ENCODE measurements at regions not wholly inside any gene's neighbourhood (a gene's known extent, or its start where the extent isn't known, plus 50 kb on each side); places are given as distances from the start of the nearest gene placed in this dataset.
"Not testable (repeated sequence)": the region's sequence is repeated elsewhere in the genome, so short reads cannot be mapped to it uniquely, and the experiment has no call there.

DNA sequence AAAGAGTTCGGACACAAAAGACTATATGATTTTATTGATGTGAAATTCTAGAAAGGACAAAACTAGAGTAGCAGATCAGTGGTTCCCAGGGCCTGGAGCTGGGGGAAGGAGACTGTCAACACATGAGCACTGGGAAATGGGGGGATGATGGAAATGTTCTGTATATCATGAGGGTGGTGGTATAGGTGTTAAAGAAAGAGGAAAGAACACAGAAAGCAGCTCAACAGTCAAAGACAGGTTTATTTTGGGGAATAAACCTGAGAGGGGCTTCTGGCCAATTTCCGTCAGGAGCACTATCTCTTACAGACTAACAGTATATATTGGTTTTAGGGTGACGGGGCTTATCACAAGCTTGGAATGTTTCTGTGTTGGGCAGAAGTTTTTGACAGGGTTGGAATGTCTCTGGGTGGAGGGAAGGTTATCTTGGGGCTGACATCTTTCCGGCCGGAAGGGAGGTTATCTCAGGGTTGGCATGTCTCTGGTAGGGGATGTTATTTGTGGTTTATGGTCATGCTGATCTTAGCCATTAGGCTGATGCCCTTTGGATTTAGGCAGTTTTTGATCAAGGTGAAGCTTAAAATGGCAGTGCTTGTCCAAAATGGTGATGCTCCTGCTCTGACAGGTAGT lies 254.6 kb upstream of the NRP1 start:
- H3K4me3 ChIP-seq (ENCODE audit: low read depth, low read length), result no peak overlapping the region
- TF ChIP-seq, protein P1, sequence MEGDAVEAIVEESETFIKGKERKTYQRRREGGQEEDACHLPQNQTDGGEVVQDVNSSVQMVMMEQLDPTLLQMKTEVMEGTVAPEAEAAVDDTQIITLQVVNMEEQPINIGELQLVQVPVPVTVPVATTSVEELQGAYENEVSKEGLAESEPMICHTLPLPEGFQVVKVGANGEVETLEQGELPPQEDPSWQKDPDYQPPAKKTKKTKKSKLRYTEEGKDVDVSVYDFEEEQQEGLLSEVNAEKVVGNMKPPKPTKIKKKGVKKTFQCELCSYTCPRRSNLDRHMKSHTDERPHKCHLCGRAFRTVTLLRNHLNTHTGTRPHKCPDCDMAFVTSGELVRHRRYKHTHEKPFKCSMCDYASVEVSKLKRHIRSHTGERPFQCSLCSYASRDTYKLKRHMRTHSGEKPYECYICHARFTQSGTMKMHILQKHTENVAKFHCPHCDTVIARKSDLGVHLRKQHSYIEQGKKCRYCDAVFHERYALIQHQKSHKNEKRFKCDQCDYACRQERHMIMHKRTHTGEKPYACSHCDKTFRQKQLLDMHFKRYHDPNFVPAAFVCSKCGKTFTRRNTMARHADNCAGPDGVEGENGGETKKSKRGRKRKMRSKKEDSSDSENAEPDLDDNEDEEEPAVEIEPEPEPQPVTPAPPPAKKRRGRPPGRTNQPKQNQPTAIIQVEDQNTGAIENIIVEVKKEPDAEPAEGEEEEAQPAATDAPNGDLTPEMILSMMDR (IDR thresholded peaks at IDR 0.05; ENCODE audit: low read depth, low read length, missing control alignments), result no peak
- no peak for DNase-seq (ENCODE audit: low read depth)
- in situ Hi-C loops (cut with HindIII; ENCODE audit: low sequenced_read_pairs), result no loop called here

DNA sequence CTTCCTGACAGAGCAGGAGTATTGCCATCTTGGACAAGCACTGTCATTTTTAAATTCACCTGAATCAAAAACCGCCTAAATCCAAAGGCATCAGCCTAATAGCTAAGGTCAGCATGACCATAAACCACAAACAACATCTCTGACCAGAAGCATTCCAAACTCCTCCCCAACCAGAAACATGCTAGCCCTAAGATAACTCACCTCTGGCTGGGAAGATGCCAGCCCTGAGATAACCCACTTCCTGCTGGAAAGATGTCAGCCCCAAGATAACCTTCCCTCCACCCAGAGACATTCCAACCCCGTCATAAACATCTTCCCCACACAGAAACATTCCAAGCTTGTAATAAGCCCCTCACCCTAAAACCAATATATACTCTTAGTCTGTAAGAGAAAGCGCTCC lies 250.1 kb upstream of the NRP1 start:
- DNase-seq (ENCODE audit: low read depth); in situ Hi-C loops (cut with HindIII; ENCODE audit: low sequenced_read_pairs); H3K4me3 ChIP-seq (ENCODE audit: low read depth, low read length): not testable (repeated sequence)

DNA sequence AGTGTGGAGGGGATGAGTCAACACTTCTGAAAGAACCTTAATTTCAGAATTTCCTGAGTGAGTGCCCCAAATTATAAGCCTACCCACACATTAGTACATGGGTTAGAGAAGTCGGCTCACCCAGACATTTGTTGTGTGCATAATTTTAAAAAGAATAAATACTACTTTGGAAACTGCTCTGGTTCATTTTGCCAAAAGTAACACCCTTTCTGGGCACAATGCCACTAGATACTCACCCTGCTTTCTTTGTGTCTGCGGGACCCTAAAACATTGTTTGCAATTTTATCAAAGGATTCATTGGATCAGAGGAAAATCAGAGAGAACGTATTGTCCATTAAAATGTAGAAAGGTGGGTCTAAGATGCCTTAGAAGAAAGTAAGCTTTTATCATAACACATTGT lies 245.5 kb upstream of the NRP1 start:
- TF ChIP-seq, protein P1 (IDR thresholded peaks at IDR 0.05; ENCODE audit: low read depth, low read length, missing control alignments), result no peak
- no peak overlapping the region for H3K4me3 ChIP-seq (ENCODE audit: low read depth, low read length)
- in situ Hi-C loops (cut with HindIII; ENCODE audit: low sequenced_read_pairs), result no loop called here
- no peak for DNase-seq (ENCODE audit: low read depth)

DNA sequence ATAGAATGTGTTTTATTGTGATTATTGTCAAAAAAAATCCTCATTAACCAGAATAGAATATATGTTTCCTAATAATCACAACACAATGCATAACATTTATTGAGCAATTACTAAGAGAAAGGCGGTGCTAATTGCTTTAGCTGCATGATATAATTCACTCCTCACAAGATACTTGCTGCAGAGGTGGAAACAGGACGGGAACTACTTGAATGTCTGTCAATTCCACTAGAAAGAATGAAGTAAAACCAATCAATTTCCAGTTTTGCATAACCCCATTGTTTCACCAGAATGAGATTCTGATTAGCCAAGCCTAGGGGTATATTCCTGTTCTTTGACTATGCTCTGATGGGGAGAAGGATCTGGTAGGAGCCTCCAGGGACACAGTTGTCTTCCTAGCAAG lies 239.1 kb upstream of the NRP1 start:
- in situ Hi-C loops (cut with HindIII; ENCODE audit: low sequenced_read_pairs), result no loop called here
- DNase-seq (ENCODE audit: low read depth), result no peak
- TF ChIP-seq, protein P1 (IDR thresholded peaks at IDR 0.05; ENCODE audit: low read depth, low read length, missing control alignments), result no peak
- no peak overlapping the region for H3K4me3 ChIP-seq (ENCODE audit: low read depth, low read length)

DNA sequence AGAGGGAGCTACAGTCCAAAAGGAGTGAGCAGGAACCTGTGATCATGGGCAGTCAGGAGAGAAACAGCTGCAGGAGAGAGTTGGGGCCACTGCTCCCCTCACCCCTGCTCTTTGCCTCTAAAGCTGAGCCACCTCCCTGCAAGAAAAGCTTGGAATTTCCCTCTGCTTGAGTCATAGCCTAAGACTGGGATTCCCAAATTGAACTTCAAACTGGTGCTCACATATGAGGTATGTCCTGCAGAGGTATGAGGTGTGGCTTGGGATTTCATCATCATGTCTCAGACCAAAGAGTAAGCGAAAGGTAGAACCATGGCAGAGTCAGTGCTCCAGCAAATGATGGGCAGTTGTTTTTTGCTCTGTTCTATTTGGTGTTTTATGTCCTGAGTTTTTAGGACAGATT lies 237.1 kb upstream of the NRP1 start:
- DNase-seq (ENCODE audit: low read depth), result no peak
- TF ChIP-seq, protein P1 (IDR thresholded peaks at IDR 0.05; ENCODE audit: low read depth, low read length, missing control alignments), result no peak
- no peak overlapping the region for H3K4me3 ChIP-seq (ENCODE audit: low read depth, low read length)
- in situ Hi-C loops (cut with HindIII; ENCODE audit: low sequenced_read_pairs), result no loop called here

DNA sequence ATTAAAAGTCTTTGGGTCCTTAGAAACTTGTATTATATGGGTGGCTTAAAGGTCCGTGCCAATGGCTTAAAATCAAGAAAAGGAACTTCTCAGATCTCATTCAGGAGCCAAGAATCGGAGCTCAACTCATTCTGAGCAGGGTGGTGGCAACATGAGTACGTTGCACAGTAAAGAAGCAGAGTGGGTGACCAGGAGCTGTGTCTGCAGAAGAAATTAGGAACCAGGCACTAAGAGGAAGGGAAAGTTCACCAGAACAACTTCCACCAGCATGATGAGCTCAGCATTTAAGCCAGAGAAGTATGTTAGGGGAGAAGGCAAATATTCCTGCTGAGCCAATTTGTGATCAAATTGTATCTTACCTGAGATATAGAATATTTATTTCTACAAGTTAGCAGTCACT lies 236.0 kb upstream of the NRP1 start:
- TF ChIP-seq, protein P1 (IDR thresholded peaks at IDR 0.05; ENCODE audit: low read depth, low read length, missing control alignments), result no peak
- H3K4me3 ChIP-seq (ENCODE audit: low read depth, low read length), result no peak overlapping the region
- DNase-seq (ENCODE audit: low read depth), result no peak
- in situ Hi-C loops (cut with HindIII; ENCODE audit: low sequenced_read_pairs), result no loop called here

DNA sequence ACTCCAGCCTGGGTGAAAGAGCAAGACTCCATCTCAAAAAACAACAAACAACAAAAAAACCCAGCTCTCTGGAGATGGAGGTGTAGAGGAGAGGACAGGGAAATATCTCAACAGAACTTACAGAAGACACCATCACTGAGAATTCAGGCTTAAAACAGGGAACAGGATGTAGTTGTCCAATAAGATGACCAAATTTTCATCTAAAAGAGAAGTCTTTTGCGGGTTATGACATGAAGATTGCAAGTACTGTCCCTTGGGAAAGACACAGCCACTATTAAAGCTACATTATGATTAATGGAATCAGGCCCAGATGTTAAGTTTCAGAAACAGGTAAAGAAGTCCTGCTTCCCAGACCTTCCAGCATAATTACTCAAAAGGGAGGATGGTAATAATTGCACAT lies 235.2 kb upstream of the NRP1 start:
- in situ Hi-C loops (cut with HindIII; ENCODE audit: low sequenced_read_pairs), result no loop called here
- H3K4me3 ChIP-seq (ENCODE audit: low read depth, low read length), result no peak overlapping the region
- DNase-seq (ENCODE audit: low read depth), result no peak
- TF ChIP-seq, protein P1 (IDR thresholded peaks at IDR 0.05; ENCODE audit: low read depth, low read length, missing control alignments), result no peak

All from astrocyte of the cerebellum (primary cell).